Activated naive CD4-positive, alpha-beta T cell treated with anti-CD3 and anti-CD28 coated beads for 36 hours (primary cell): ENCODE measurements at regions not wholly inside any gene's neighbourhood (a gene's known extent, or its start where the extent isn't known, plus 50 kb on each side); places are given as distances from the start of the nearest gene placed in this dataset.

Experiments
- CTCF ChIA-PET: fragments of 350-600 bp; sonication (Branson Sonifier 250); formaldehyde crosslinking; loops from one replicate; lab custom pipeline; 2021; ENCODE audit warnings: antibody characterized with exemption; lab: Charles Lee
- DNase-seq: peaks from one replicate; pipeline ENCODE4 v3.0.0-alpha.2; 2020
- H3K27ac Mint-ChIP-seq: one replicate; pipeline ENCODE4 v1.8.0; 2021; ENCODE audit warnings: mild to moderate bottlenecking, mixed read lengths
- H3K27me3 Mint-ChIP-seq: one replicate; pipeline ENCODE4 v1.8.0; 2021; ENCODE audit warnings: low read depth, mixed read lengths
- H3K36me3 Mint-ChIP-seq: one replicate; pipeline ENCODE4 v1.8.0; 2021; ENCODE audit warnings: low read depth, mixed read lengths
- H3K4me1 Mint-ChIP-seq: one replicate; pipeline ENCODE4 v1.8.0; 2021; ENCODE audit warnings: low read depth, mixed read lengths
- H3K4me3 Mint-ChIP-seq: one replicate; pipeline ENCODE4 v1.8.0; 2021; ENCODE audit warnings: mild to moderate bottlenecking, moderate library complexity, mixed read lengths
- H3K9me3 Mint-ChIP-seq: one replicate; pipeline ENCODE4 v1.8.0; 2021; ENCODE audit warnings: mixed read lengths
- intact Hi-C: fragments of 100-400 bp; cut with micrococcal nuclease; formaldehyde crosslinking; loops from one replicate; pipeline ENCODE4 v1.15.1; 2023

DNA sequence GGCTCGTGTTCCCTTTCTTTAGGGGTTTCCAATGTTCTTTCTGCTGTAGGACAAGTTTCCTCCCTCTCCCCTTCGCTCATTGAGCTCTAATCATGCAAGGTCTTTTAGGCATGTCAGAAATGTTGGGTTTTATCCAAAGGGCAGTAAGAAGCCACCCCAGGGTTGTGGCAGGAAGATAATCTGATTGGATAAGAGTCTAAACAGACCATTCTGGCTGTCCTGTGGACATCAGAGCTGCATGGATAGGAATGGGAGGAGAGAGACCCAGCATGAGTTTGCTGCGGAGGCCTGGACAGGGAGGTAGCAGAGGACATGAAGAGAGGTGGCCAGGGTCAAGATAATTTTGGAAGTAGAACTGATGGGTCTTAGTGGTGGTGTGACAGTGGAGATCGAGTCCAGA, 88.2 kb downstream of the ACKR3 start:
- CTCF ChIA-PET = no interaction called here
- Mint-ChIP-seq H3K9me3 (no peaks in the 10 kb centered on the region), H3K4me3 (no peak overlapping the region), H3K27ac (no peak overlapping the region), H3K27me3 (peaks cover 16% of the 10 kb centered on the region), H3K4me1 (no peaks in the 10 kb centered on the region), H3K36me3 (no peaks in the 10 kb centered on the region)
- DNase-seq = no peak
- intact Hi-C loops = no loop called here

DNA sequence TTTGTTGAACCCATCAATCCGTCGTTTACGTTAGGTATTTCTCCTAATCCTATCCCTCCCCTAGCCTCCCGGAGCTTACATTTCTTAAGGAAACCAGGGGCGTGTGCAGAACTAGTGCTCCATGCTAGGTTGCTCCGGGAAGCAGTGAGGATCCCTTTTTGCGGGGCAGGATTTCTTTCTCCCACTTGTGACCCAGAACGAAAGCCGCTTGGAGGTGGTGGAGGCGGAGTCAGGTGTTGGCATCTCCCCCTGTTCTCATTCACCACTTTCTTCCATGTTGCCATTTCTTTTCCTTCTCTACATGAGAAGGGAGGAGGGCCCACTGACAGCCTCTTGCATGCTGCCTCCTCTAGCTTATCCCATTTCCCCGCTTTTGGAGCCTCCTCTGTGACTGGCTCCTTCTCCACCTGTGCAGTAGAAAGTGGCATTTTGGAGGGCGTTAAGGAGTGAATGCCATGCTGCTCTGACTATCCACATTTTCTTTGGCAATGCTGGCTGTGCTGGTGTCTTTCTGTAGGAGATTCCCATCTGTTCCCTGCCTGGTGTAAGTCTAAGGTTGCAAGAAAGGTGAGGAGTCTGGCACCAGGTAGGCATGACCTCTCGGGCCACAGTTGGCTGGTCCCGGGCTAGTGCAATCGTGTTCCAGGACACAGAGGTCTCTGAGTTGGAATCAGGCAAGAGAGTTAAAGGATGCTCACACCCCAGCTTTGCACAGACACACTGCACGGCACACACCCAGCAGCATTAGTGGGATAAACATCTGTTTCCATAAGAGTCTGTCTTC, 89.5 kb downstream of the ACKR3 start:
- CTCF ChIA-PET = no interaction called here
- Mint-ChIP-seq H3K4me3 (no peak overlapping the region), H3K36me3 (no peaks in the 10 kb centered on the region), H3K27ac (no peak overlapping the region), H3K4me1 (no peaks in the 10 kb centered on the region), H3K9me3 (no peaks in the 10 kb centered on the region), H3K27me3 (peaks cover 16% of the 10 kb centered on the region)
- intact Hi-C loops = no loop called here
- no peak for DNase-seq

DNA sequence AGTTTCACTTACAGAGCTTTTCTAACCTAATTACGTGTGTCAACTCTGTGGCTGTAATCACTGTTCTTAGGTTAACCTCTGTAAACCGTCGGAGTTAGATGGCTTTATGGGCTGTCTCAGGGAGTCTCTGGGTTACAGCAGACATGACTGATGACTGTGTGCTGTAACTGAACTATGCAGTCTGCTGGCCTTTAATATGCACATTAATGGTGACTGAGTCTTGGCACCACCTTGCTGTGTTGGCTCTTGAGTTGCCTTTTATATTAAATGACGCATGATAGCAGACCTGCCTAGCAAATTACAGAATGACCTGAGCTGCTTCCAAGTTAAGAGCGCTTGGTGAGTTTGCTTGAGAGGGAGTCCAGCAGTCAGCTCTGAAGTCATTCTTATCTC, 90.1 kb downstream of the ACKR3 start:
- Mint-ChIP-seq H3K36me3 (no peaks in the 10 kb centered on the region), H3K9me3 (no peaks in the 10 kb centered on the region), H3K27me3 (peaks cover 16% of the 10 kb centered on the region), H3K27ac (no peak overlapping the region), H3K4me1 (no peaks in the 10 kb centered on the region), H3K4me3 (no peak overlapping the region)
- no peak for DNase-seq
- intact Hi-C loops = no loop called here
- CTCF ChIA-PET = no interaction called here

DNA sequence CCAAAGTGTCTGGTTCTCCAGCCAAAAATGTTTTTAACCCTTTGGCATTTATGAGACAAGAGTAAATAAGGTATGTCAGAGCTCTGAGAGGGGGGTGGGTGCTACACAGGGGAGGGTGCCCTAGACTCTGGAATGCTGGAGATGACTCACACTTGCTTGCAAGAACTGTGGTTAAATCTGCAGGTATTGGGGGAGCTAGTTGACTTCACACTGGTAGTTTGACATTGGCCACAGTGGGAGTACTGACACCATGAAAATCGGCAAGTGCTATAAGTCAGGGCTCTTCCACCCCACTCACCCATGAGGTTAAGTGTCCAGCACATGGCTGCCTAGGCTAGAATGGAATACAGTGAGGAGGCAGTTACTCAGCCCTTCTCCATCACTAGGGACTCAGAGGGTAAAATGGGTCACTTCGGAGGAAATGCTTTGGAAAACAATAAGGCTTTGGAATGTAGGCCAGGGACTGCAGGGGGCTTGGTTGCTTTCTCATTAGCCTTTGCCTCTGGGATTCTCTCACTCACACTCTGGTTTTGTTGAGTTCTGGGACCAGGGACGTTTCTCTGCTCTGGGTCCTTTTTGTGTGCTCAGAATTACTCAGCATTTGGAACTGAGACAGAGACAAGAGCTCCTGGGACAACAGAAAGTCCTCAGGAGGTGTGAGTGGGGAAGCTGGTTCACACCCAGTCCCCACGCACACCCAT, 91.6 kb downstream of the ACKR3 start:
- Mint-ChIP-seq H3K27me3 (peaks cover 16% of the 10 kb centered on the region), H3K27ac (no peak overlapping the region), H3K4me1 (no peaks in the 10 kb centered on the region), H3K4me3 (no peak overlapping the region), H3K36me3 (no peaks in the 10 kb centered on the region), H3K9me3 (peaks cover 2% of the 10 kb centered on the region)
- DNase-seq = no peak
- intact Hi-C loops = no loop called here
- CTCF ChIA-PET = no interaction called here

DNA sequence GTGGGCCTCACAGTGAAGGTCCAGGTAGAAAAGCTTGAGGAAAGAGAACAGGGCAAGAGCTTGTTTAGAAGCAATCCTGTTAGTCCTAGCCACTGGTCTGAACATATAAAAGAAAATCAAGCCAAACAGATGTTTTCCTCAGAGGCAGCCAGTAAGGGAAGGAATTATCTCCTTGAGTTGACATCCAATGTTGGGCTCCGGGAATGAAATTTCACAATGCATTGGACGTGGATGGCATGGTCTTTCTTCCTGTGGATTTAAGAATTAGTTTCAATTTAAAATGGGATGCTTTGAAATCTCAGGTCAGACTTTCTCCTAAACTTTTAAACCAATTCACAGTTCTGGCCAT, 92.1 kb downstream of the ACKR3 start:
- Mint-ChIP-seq H3K9me3 (peaks cover 5% of the 10 kb centered on the region), H3K4me1 (no peaks in the 10 kb centered on the region), H3K36me3 (no peaks in the 10 kb centered on the region), H3K27me3 (peaks cover 16% of the 10 kb centered on the region), H3K27ac (no peak overlapping the region), H3K4me3 (no peak overlapping the region)
- intact Hi-C loops = no loop called here
- DNase-seq = no peak
- CTCF ChIA-PET = no interaction called here

DNA sequence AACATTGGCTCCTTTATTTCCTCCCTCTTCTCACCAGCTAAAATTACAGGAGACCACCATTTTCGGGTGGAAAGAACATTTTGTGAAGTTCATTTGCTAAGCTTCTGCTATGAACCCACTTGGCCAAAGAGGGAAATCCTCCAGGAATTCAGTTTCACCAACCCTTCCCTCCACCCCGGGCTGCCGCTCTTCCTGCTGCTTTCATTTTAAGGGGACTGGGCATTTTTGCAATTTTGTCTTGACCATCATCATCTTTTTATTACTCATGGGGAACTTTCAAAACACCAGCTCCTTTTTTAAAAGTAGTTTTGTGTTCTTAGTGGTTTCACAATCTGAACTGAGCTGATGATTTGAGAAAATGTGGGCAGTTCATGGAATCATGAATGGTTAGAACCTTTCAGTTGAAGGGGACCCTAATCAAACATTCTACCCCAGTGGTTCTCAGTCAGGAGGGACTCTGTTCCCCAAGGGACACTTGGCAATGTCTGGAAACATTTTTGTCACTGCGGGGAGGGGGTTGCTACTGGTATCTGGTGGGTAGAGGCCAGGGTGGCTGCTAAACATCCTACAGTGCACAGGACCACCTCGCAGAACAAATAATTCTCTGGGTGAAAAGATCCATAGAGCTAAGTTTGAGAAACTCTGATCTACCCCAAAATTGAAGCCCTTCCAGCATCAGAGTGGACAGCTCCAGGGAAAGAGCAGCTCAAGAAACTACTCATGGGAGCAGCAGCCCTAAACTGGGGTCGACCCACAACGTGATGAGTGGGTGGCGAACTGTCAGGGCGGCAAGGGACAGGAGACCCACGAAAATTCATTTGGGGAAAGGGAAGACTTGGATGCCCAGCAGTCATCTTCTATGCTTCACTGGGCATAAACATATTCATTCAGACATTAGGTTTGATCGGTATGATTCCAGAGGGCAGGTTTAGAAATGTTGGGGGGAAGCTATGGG, 92.9 kb downstream of the ACKR3 start:
- no peaks in the 10 kb centered on the region for H3K36me3 Mint-ChIP-seq
- H3K9me3 Mint-ChIP-seq = peaks cover 5% of the 10 kb centered on the region
- CTCF ChIA-PET = no interaction called here
- intact Hi-C loops = no loop called here
- no peaks in the 10 kb centered on the region for H3K4me1 Mint-ChIP-seq
- DNase-seq = no peak
- H3K27ac Mint-ChIP-seq = no peak overlapping the region
- H3K27me3 Mint-ChIP-seq = peaks cover 16% of the 10 kb centered on the region
- H3K4me3 Mint-ChIP-seq = no peak overlapping the region

DNA sequence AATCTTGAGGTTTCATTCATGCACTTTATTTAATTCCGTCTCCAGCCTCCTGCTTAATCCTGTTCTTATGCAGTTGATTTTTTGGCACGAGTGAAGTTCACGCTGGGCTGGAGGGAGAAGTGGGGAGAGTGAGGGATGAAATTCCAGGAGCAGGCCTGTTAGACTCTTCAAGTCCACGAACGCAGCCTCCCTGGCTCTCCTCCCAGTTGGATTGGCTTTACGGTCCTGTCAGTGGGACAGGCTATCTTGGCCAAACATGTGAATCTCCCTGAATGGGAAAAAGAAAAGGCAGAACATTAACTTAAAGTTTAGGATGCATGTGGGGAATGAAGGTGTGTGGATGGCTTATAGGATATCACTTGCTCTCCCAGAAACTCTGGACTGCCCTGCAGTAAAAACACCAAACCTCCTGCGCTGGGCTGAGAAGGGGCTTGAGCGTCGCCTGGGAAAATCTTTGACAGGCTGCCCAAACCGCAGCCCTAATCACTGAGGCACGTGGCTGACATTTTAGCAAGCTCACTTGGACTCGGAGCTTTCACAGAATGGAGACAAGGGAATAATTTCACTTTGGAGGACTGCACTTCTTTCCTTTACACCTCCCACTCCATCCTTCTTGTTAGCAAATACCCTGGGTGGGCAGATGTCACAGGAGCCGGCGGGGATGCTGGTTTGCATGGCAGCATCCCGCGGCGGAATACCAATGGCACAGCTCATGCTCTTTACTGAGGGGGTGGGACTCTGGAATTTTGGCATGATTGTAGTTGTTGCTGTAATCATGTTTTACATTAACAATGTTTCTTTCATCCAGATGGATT, 93.9 kb downstream of the ACKR3 start:
- intact Hi-C loops = no loop called here
- Mint-ChIP-seq H3K36me3 (no peaks in the 10 kb centered on the region), H3K27me3 (peaks cover 11% of the 10 kb centered on the region), H3K4me3 (no peak overlapping the region), H3K27ac (no peak overlapping the region), H3K4me1 (no peaks in the 10 kb centered on the region), H3K9me3 (peaks cover 5% of the 10 kb centered on the region)
- no peak for DNase-seq
- CTCF ChIA-PET = no interaction called here

DNA sequence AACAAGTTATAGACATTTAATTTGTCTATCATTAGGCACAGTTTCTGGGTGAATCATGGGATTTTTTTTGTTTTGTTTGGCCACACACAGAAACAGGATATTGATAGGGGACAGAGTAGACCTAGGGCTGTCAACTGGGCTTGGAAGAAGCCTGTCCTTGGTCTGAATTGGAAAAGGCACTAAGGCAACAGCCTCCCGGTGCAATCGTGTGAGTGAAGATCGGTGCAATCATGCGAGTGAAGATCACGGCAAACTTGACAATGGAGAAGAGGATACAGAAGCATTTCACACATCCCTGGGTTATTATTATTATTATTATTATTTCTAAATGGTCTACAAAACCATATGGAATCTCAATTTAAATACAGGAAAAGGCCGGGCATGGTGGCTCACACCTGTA, 94.5 kb downstream of the ACKR3 start:
- Mint-ChIP-seq H3K4me1 (no peaks in the 10 kb centered on the region), H3K36me3 (no peaks in the 10 kb centered on the region), H3K4me3 (no peak overlapping the region), H3K27ac (no peak overlapping the region), H3K27me3 (peaks cover 7% of the 10 kb centered on the region), H3K9me3 (peaks cover 5% of the 10 kb centered on the region)
- CTCF ChIA-PET = no interaction called here
- intact Hi-C loops = no loop called here
- no peak for DNase-seq

DNA sequence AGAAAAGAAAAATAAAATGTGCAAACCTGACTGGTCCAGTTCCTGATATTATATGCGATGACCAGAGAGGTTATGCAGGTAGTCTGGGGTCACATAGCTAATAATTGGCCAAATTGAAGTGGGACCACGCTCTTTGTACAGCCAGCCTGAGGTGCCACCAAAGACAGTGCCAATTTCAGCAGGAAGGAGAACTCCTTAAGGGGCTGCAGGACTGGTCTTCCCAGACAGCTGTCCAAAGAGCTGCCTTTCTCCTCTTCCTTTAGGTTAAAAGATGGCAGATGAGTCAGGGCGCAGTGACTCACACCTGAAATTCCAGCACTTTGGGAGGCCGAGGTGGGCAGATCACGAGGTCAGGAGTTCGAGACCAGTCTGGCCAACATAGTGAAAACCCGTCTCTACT, 95.5 kb downstream of the ACKR3 start:
- CTCF ChIA-PET = no interaction called here
- no peak overlapping the region for H3K27ac Mint-ChIP-seq
- H3K4me3 Mint-ChIP-seq = no peak overlapping the region
- H3K9me3 Mint-ChIP-seq = peaks cover 5% of the 10 kb centered on the region
- no peaks in the 10 kb centered on the region for H3K4me1 Mint-ChIP-seq
- DNase-seq = no peak
- intact Hi-C loops = no loop called here
- H3K27me3 Mint-ChIP-seq = peaks cover 7% of the 10 kb centered on the region
- H3K36me3 Mint-ChIP-seq = no peaks in the 10 kb centered on the region

DNA sequence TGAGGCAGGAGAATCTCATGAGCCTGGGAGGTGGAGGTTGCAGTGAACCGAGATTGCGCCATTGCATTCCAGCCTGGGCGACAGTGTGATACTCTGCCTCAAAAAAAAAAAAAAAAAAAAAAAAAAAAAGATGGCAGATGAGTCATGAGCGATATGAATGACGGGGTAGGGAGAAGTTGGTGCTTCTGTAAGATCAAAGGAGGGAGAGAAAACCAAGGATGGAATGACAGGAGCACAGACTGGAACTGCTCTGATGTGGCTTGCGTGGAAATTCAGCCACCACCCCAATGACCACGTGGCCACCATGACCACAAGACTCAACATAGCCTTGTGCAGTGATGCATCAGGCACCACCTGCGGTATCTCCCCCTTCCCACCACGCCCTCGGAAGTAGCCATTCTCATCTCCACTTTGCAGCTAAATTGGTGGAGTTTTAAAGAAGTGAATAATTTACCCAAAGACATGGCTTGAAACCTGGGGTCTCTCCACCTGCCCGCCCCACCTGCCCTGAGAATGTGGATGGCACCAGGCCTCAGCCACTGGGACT, 96.0 kb downstream of the ACKR3 start:
- peaks cover 7% of the 10 kb centered on the region for H3K27me3 Mint-ChIP-seq
- intact Hi-C loops = no loop called here

DNA sequence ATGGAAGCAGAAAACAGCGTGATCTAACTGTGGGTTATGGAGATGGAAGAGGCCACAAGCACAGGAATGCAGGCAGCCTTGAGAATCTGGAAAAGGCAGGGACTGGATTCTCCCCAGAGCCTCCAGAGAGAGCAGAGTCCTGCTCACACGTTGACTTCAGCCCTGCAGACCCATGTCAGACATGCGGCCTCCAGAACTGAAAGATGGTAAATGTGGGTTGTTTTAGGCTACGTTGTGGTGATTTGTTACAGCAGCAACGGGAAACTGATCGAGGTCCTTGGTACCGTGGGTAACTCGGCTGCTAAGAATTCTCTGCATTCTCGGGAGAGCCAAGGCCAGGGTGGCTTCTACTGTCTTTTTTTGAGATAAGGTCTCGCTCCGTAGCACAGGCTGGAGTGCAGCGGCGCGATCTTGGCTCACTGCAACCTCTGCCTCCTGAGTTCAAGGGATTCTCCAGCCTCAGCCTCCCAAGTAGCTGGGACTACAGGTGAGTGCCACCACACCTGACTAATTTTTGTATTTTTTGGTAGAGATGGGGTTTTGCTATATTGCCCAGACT, 97.1 kb downstream of the ACKR3 start:
- Mint-ChIP-seq H3K4me3 (no peak overlapping the region), H3K9me3 (peaks cover 5% of the 10 kb centered on the region), H3K4me1 (no peaks in the 10 kb centered on the region), H3K27ac (no peak overlapping the region), H3K27me3 (peaks cover 4% of the 10 kb centered on the region), H3K36me3 (no peaks in the 10 kb centered on the region)
- intact Hi-C loops = no loop called here
- DNase-seq = no peak
- CTCF ChIA-PET = interaction anchor here (0.6 kb wide), 1 partner anchor 22 kb away, joined by 3 read pairs; no protein-coding TSS in a partner anchor

More for the DNA sequence above, 96.0 kb downstream of the ACKR3 start:
- CTCF ChIA-PET = no interaction called here
- Mint-ChIP-seq H3K36me3 (no peaks in the 10 kb centered on the region), H3K4me3 (no peak overlapping the region), H3K4me1 (no peaks in the 10 kb centered on the region), H3K9me3 (peaks cover 5% of the 10 kb centered on the region), H3K27ac (no peak overlapping the region)
- DNase-seq = no peak
